ENCODE measurements at regions not wholly inside any gene's neighbourhood (a gene's known extent, or its start where the extent isn't known, plus 50 kb on each side); places are given as distances from the start of the nearest gene placed in this dataset.
"Not testable (repeated sequence)": the region's sequence is repeated elsewhere in the genome, so short reads cannot be mapped to it uniquely, and the experiment has no call there.

GRCh38 chr2:87352178-87352934, 330.7 kb upstream of the PLGLB1 start:
- not testable (repeated sequence) for TF ChIP-seq SP1 (IDR thresholded peaks at IDR 0.05; ENCODE audit: low read depth); RAD21 (IDR thresholded peaks at IDR 0.05; ENCODE audit: low read depth); EGR1 (IDR thresholded peaks at IDR 0.05; ENCODE audit: low read depth); SIN3A (IDR thresholded peaks at IDR 0.05; ENCODE audit: low read depth); POLR2A (IDR thresholded peaks at IDR 0.05; ENCODE audit: borderline replicate concordance, extremely low read depth, insufficient read depth, insufficient read length); CBX3 (IDR thresholded peaks at IDR 0.05; ENCODE audit: low read depth); POLR2AphosphoS5 (IDR thresholded peaks at IDR 0.05; ENCODE audit: low read depth, low read length); EZH2 (IDR thresholded peaks at IDR 0.05)
- TF ChIP-seq, protein P1, sequence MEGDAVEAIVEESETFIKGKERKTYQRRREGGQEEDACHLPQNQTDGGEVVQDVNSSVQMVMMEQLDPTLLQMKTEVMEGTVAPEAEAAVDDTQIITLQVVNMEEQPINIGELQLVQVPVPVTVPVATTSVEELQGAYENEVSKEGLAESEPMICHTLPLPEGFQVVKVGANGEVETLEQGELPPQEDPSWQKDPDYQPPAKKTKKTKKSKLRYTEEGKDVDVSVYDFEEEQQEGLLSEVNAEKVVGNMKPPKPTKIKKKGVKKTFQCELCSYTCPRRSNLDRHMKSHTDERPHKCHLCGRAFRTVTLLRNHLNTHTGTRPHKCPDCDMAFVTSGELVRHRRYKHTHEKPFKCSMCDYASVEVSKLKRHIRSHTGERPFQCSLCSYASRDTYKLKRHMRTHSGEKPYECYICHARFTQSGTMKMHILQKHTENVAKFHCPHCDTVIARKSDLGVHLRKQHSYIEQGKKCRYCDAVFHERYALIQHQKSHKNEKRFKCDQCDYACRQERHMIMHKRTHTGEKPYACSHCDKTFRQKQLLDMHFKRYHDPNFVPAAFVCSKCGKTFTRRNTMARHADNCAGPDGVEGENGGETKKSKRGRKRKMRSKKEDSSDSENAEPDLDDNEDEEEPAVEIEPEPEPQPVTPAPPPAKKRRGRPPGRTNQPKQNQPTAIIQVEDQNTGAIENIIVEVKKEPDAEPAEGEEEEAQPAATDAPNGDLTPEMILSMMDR (IDR thresholded peaks at IDR 0.05 in 2 of 3, conservative IDR thresholded peaks at IDR 0.05 in 1 of 3; ENCODE audit: borderline replicate concordance in 1 of 3, insufficient read depth in 1 of 3, low read depth in 2 of 3, low read length in 2 of 3) = not testable (repeated sequence)
- TF ChIP-seq, protein P2, sequence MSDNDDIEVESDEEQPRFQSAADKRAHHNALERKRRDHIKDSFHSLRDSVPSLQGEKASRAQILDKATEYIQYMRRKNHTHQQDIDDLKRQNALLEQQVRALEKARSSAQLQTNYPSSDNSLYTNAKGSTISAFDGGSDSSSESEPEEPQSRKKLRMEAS (IDR thresholded peaks at IDR 0.05) = not testable (repeated sequence)
- TF ChIP-seq, protein P3, sequence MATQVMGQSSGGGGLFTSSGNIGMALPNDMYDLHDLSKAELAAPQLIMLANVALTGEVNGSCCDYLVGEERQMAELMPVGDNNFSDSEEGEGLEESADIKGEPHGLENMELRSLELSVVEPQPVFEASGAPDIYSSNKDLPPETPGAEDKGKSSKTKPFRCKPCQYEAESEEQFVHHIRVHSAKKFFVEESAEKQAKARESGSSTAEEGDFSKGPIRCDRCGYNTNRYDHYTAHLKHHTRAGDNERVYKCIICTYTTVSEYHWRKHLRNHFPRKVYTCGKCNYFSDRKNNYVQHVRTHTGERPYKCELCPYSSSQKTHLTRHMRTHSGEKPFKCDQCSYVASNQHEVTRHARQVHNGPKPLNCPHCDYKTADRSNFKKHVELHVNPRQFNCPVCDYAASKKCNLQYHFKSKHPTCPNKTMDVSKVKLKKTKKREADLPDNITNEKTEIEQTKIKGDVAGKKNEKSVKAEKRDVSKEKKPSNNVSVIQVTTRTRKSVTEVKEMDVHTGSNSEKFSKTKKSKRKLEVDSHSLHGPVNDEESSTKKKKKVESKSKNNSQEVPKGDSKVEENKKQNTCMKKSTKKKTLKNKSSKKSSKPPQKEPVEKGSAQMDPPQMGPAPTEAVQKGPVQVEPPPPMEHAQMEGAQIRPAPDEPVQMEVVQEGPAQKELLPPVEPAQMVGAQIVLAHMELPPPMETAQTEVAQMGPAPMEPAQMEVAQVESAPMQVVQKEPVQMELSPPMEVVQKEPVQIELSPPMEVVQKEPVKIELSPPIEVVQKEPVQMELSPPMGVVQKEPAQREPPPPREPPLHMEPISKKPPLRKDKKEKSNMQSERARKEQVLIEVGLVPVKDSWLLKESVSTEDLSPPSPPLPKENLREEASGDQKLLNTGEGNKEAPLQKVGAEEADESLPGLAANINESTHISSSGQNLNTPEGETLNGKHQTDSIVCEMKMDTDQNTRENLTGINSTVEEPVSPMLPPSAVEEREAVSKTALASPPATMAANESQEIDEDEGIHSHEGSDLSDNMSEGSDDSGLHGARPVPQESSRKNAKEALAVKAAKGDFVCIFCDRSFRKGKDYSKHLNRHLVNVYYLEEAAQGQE (IDR thresholded peaks at IDR 0.05; ENCODE audit: low read depth) = not testable (repeated sequence)
- TF ChIP-seq, protein P4, sequence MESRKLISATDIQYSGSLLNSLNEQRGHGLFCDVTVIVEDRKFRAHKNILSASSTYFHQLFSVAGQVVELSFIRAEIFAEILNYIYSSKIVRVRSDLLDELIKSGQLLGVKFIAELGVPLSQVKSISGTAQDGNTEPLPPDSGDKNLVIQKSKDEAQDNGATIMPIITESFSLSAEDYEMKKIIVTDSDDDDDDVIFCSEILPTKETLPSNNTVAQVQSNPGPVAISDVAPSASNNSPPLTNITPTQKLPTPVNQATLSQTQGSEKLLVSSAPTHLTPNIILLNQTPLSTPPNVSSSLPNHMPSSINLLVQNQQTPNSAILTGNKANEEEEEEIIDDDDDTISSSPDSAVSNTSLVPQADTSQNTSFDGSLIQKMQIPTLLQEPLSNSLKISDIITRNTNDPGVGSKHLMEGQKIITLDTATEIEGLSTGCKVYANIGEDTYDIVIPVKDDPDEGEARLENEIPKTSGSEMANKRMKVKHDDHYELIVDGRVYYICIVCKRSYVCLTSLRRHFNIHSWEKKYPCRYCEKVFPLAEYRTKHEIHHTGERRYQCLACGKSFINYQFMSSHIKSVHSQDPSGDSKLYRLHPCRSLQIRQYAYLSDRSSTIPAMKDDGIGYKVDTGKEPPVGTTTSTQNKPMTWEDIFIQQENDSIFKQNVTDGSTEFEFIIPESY (IDR thresholded peaks at IDR 0.05; ENCODE audit: extremely low read depth, insufficient replicate concordance, low read length) = not testable (repeated sequence)
